ENCODE measurements at regions not wholly inside any gene's neighbourhood (a gene's known extent, or its start where the extent isn't known, plus 50 kb on each side); places are given as distances from the start of the nearest gene placed in this dataset.
"Not testable (repeated sequence)": the region's sequence is repeated elsewhere in the genome, so short reads cannot be mapped to it uniquely, and the experiment has no call there.

DNA sequence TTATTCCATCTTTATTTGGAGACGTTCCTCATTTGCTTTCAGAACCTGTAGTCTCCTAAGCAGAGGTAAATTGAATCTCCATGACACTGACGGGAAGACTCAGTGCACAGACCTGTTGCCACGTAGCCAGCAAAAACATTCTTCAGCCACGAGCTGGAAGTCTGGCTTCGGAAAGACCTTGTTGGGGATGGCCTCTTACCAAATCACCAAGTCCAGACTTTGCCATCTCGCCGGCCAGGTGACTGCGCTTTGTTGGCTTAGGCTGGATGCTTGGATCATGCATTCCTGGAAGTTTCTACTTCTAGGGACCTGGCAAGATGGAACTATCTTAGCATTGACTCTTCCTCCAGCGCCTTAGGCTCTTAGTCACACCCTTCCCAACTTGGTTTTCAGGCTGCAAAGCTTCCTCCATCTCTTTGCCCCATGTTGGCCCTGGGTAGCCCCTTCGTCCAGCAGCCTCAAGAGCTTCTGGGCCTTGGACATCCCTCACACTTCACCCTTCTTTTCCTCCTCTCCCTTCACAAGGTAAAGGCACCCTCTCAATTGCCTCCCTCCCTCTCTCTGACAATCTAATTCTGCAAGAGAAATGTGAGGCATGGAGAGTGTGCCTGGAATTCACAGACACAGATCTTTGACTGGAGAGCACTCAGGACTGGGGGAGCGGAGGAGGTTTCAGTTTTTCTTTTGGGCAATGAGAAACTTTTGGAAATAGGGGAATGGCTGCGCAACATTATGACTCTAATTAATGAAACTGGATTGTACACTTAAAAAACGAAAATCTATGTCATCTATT lies 451.9 kb upstream of the MKI67 start:
- no peak for DNase-seq (ENCODE audit: low read depth)

DNA sequence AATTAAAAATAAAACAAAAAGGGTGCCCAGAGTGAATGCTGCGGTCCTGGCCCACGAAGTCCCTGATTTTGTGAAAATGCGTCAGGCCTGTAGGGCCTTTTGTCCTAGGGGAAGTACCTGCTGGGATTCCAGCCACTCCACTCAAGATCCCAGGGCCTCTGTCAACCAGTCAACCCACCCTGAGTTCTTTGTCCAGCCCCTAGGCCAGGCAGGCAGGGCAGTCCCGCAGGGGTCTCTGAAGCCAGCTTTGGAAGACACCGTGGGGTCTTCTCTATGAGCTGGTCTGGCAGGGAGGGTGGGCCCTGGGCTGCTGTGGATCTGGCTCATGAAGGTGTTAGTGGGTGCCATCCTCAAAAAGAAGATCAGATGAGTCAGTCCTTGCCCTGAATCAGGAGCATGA lies 452.5 kb upstream of the MKI67 start:
- DNase-seq (ENCODE audit: low read depth): no peak

DNA sequence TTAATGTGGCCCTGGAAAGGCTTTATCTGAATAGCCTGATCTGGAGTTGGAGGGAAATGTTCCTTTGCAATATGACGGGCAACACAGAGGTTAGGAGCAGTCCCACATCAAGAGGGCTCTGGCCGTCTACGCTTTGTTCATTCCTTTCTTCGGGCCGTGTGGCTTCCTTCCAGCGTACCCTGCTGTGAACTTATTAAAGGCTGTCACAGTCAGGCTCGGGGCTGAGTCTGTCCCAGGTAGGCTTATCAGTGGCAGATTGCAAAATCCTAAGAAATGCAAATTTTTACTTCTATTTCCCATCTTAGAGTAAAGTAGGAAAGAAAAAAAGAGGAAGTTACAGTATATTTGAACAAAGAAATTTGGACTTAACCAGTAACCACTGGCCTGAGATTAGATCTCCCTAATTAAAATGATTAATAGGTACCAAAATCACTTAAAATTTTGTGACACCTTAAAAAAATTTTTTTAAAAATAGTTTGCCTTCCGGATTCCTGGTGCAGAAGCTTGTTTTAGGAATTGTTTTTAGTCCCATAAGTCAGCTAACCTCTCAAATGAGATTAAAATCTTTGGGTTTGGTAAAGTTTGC lies 453.1 kb upstream of the MKI67 start:
- no peak for DNase-seq (ENCODE audit: low read depth)

DNA sequence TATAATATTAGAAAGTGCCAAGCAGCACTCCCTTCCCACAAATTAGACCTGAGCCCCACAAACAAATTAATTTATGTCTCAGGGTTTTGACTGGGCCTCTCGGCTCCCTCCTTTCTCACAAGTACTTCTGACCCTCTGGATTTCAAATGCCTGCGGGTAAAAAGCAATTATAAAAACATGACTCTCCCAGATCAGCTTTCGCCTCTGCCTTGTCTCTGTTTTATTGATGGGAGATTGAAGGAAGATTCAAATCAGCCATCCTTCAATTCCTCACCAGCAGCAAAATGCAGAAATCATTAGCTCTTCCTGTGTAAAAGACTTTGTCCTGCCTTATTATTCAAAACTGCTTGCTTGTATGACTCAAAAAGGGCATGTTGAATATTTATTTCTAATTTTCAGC lies 453.7 kb upstream of the MKI67 start:
- DNase-seq (ENCODE audit: low read depth): no peak

DNA sequence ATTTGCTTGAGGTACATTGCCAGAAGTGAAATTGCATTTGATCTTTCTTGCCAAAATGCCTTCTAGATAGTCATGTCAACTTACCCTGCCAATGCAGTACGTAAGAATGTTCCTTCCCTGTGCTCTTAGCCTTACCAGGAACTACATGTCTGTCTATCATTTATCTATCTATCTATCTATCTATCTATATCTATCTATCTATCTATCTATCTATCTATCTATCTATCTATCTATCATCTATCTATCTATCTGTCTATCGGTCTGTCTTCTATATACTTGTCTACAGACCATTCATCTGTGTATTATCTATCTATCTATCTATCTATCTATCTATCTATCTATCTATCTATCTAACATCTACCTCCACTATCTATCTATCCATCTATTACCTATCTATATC lies 456.9 kb upstream of the MKI67 start:
- not testable (repeated sequence) for DNase-seq (ENCODE audit: low read depth)

DNA sequence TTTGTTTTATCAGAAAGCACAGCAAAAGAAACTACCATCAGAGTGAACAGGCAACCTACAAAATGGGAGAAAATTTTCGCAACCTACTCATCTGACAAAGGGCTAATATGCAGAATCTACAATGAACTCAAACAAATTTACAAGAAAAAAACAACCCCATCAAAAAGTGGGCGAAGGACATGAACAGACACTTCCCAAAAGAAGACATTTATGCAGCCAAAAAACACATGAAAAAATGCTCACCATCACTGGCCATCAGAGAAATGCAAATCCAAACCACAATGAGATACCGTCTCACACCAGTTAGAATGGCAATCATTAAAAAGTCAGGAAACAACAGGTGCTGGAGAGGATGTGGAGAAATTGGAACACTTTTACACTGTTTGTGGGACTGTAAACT lies 460.4 kb upstream of the MKI67 start:
- DNase-seq (ENCODE audit: low read depth): not testable (repeated sequence)

DNA sequence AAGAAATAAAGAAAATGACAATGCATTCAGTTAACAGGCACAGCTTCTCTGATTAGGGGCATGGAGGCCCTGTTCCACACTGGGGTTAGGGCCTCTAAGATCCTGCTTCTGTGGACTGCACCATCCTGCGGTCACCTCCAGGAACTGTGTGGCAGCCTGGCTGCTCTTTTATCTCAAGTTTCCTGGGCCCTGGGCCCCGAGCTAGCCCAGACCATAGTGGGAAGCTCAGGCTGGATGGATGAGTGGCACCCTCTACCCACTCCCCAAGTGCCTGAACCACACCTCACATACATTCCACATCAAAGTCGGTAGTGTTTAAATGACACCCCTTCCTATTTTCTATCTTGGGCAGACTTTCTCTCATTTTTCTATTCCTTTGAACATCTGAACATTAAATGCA lies 461.5 kb upstream of the MKI67 start:
- DNase-seq (ENCODE audit: low read depth): no peak

DNA sequence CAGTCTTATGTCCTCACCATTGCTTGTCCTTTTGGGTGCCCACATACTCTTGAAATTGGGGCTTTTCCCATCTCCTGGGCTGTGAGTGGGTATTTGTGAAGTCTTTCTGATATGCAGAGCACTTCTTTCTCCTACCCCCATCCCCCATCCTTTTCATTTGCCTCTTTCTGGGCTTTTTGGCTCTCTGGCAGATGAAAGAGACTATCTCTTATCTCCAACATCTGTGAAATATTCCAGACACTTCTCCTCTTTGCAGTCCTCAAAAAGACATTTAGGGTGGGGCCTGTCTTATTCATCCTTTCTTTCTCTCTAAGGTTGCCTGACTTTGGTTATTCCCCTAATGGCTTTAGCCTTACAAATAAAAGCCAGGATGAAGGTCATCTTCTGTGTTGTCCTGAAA lies 462.2 kb upstream of the MKI67 start:
- DNase-seq (ENCODE audit: low read depth): no peak

DNA sequence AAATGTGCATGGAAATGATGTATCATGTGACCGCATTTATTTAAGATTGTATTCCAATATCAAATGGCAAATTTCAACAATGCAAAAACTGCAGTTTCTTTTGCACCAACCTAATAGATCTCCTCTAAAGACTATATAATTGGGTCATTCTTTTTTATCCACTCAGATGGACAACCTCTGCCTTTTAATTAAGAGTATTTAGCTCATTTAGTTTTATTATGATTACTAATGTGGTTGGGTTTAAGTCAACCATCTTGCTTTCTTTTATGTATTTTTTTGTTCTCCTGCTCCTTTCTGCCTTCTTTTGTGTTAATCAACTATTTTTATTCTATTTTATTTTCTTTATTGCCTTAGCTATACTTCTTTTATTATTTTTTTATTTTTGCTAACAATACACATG lies 468.5 kb upstream of the MKI67 start:
- no peak for DNase-seq (ENCODE audit: low read depth)

DNA sequence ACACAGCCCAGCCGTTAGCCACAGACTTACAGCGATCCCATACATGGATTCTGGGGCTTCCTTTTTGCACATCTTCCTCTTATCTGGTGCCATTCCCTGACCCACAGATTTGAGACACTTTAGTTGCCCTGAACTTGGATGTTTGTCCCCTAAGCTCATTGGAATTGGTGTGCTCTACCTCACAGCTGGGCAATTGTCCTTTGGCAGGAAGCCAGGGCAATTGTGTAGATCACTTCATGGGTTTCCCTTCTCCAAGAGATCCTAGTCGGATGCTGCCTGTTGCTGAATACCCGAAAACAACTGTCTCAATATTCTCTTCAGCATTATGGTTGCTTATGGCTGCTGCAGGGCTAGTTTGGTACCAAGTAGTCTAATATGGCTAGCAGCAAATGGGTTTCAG lies 470.7 kb upstream of the MKI67 start:
- DNase-seq (ENCODE audit: low read depth): no peak

DNA sequence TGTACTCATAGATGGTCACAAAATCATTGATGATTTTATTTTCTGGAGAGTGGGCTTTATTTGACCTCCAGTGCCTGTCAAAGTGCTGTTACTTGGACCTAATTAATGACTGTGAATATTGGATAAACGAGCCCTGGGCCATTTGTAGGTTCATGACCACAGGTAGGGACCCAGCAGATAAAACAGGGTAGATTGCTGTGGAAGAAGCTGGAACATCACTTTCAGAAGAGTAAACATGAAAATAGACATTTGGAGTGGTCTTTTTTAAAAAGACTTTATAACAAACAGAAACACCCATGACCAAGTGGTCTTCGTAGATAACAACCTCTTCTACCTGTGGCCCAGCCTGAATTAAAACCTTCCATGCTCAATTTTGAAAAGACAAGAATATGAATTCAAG lies 472.8 kb upstream of the MKI67 start:
- DNase-seq (ENCODE audit: low read depth): no peak

DNA sequence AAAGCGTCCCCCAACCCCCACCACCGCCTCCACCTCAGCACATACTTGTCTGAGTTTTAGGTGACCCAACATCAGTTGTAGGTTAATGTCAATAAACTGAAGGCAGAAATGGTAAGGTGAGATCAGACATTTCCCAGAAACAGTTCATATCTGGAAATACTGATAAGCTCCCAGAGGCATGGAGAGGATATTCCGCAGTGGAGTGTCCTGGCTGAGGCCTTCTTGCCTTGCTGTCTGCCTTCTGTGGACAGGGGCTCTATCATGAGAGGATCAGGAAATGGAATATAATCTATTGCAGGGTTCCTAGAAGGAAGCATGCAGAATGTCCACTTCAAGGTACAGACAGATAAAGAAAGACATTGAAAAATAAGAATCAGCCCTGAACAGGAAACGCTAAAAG lies 473.3 kb upstream of the MKI67 start:
- DNase-seq (ENCODE audit: low read depth): no peak

DNA sequence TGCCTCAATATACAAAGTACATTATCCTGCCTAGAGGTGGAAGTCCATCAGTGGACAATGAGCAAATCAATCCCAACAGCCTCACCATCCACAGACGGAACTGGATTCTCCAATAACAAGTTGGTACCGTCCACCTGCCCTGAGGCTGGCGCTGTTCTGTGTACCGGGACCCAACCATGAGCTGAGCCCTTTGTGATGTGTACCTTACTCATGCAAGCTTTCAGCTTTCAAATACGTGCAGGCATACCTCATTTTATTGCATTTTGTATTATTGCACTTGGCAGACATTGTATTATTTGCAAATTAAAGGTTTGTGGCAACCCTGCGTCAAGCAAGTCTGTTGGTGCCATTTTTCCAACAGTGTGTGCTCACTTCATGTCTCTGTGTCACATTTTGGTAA lies 476.0 kb upstream of the MKI67 start:
- DNase-seq (ENCODE audit: low read depth): no peak

DNA sequence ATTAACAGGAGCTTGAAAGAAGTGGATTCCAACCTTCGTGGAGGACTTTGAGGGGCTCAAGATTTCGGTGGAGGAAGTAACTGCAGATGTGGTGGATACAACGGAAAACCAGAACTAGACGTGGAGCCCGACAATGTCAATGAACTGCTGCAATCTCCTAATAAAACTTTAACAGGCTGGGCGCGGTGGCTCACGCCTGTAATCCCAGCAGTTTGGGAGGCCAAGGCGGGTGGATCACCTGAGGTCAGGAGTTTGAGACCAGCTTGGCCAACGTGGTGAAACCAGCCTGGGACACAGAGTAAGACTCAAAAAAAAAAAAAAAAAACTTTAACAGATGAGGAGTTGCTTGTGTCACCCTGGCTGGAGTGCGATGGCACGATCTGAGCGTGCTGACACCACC lies 477.8 kb upstream of the MKI67 start:
- DNase-seq (ENCODE audit: low read depth): no peak

DNA sequence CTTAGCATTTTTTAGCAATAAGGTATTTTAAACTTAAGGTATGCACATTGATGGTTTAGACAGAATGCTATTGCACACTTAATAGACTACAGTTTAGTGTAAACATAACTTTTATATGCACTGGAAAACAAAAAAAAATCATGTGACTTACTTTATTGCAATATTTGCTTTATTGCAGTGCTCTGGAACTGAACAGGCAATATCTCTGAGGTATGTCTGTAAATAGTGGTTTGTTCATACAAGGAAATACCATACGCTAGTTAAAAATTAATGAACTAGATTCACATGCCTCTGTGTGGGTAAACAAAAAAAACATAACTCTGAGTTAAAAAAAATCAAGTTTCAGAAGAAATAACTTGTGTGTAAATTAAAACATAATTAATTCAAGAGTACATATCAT lies 479.0 kb upstream of the MKI67 start:
- no peak for DNase-seq (ENCODE audit: low read depth)

DNA sequence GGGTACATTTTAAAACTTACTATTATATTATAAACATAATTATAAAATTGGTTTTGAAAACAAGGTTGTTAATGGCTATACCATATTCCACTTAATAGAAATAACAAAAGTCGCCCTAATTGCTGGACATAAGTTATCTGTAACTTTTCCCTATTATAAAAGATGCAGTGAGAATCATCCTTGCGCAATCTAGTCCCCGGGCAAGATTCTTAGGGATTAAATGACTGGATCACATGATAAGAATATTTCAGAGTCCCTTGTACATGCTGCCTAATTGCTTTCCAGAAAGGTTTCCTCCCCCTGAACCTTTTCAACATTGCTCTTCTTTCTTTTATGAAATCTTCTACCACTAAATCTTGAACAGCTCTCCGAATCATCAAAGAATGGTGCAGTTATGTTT lies 479.8 kb upstream of the MKI67 start:
- no peak for DNase-seq (ENCODE audit: low read depth)

DNA sequence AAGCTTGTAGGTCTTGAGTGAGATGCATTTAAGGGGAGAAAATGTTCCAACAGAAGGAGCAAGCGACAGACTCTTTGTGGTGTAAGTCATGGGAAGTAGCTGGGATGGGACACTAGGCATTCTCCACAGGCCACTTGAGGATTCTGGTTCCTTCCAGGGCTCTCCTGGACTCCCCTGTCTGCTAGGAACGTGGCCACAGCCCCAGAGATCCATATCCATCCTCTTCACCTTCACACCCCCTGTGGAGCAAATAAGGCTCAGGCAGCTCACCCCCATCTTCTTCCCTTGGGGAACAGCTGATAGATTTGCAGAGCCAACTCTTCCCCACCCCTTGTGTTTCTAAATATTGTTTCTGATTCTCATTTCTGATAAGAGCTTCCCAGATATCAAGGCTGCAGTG lies 482.6 kb upstream of the MKI67 start:
- DNase-seq (ENCODE audit: low read depth): no peak

DNA sequence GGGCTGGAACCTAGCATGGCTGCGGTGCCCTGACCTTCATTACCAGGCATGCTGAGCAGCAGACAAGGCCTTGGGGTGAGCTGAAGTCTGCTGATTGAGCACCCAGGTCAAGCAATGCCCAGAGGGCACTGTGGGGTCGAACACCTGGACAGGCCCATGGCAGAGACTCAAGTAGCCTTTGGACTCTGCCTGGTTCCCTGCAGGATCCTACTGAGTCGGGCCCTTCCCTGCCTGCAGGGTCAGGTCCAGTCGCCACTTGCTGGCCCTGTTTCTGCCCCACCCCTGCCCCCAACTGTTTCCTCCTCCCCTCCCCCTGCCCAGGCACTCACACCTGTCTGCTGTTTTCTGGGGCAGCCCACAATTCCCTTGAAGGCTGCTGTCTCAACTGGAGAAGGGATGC lies 483.2 kb upstream of the MKI67 start:
- DNase-seq (ENCODE audit: low read depth): no peak

DNA sequence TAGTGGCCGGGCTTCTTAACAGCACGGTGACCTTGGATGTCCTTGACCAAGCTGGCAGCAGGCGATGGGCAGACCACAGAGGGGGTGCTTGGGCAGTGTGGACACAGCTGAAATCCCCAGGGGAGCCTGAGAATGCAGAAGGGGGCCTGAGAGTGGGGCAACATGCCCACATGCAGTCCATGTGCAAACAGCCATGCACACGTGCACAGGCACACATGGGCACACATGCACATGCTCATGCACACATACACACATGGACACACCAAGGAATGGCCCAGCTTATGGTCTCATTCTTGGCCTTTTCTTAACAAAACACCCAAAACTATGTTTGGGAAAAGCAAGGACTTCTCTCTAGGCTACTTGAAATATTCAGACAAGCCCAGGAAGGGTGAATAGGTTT lies 483.9 kb upstream of the MKI67 start:
- DNase-seq (ENCODE audit: low read depth): no peak

DNA sequence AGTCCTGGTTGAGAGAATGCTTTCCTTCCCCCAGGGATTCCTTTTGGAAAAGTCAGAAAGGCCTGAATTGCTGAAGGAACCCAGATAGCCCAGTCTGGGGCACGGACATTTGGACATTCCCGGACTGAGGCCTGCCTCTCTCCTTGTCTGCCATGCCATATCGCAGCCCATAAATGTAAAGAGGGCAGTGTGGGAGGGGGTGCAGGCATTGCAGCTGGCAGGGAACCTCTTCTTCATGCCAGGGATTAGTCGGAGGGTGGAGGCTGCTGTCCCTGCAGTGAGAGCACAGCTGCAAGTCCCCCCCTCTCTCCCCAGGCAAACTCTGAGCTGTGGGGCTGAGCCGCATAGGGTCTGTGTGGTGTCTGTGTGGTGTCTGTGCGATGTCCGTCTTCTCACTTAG lies 486.0 kb upstream of the MKI67 start:
- no peak for DNase-seq (ENCODE audit: low read depth)

DNA sequence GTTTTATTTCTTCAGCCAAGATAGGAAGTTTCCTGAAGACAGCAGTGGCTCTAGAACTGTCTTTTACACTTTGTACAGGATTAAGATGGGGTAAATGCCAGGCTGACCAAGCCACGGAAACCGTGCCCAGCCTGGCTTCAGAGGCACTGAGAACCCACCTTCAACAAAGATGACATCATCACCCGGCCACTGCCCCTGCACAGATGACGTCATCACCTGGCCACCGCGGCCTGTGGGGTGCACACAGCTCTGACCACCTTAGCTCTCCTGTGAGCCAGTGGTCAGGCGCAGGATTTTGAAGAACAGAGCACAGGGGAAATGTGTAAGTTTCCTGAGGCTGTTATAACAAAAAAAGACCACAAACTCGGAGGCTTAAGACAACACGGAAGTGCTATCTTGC lies 486.4 kb upstream of the MKI67 start:
- no peak for DNase-seq (ENCODE audit: low read depth)

DNA sequence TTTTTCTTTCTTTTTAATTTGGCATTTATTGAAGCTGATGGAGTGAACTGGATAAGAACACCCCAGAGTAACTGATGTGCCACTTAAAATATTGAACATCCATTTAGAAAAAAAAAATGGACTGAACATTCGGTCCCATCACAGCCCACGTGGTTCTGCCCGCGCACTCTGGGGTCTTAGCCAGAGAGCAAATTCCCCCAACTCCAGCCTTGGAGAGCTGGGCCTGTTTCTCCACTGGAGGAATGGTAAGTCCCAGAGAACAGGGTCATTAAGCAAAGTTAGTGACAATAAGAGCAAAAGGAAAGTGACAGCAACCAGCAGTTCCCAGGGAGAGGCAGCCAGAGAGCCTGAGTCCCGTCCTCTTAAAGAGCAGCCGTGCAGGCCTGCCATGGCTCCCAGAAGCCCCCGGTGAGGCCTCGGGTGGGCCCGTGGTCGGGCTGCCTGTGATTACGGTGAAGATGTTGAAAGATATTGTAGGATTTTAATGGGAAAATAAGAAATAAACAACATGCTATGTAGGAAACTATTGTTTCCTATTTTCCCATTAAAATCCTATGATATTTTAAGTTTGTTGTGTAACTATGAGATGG lies 487.9 kb upstream of the MKI67 start:
- DNase-seq (ENCODE audit: low read depth): no peak

DNA sequence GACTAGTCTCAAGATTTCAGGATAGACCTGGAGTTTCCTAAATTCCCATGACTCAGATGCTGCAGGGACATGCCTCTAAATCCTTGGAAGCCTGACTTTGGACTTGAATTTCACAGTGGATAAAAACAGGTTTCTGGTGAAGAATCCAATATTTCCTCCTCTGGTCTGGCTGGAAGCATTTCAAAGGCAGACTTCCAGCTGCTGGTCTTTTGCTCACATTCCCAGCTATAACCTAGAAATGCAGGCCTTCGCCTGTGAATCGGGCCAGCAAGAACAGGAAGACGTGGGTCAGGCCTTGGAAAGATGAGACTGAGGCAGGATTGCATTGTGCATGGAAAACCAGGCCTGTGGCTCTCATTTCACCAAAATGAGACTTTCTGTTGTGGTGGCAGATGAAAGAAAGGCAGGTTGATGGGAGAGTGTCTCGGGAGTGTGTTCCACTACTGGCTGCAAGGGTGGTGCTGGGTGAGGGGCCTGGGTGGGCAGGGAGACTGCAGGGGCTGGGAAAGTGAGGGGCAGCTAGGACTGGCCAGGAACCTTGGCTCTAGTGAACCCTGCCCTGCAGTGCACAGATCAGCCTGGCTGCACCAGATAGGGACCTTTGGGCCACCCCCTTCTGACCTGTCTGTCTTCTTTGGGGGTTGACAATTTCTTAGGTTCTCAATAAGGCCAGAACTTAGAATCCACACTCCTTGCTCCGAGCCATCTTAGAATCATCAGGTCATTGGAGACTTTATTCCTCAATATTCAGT lies 488.8 kb upstream of the MKI67 start:
- DNase-seq (ENCODE audit: low read depth): no peak

Measured in stromal cell of bone marrow (primary cell).